Neural cell (in vitro differentiated cells): ENCODE measurements at regions not wholly inside any gene's neighbourhood (a gene's known extent, or its start where the extent isn't known, plus 50 kb on each side); places are given as distances from the start of the nearest gene placed in this dataset.

Experiments
- H2AFZ ChIP-seq: fragments of 200-600, 300-800 bp; sonication (generic), shearing (Covaris generic); 2 replicates; pipeline ENCODE4 v1.6.0; 2014; ENCODE audit warnings: low read depth, mild to moderate bottlenecking, antibody characterized with exemption, low read length, moderate library complexity
- H3F3A ChIP-seq: fragments of 200-600 bp; shearing (Covaris generic); 2 replicates; pipeline ENCODE4 v1.6.1; 2016; ENCODE audit warnings: mild to moderate bottlenecking, moderate library complexity, mixed read lengths, antibody characterized with exemption, low read length; ENCODE audit not compliant: insufficient read depth, poor library complexity, severe bottlenecking
- H3K27ac ChIP-seq: fragments of 200-600, 300-800 bp; sonication (generic), shearing (Covaris generic); 2 replicates; pipeline ENCODE4 v1.5.1; 2014; ENCODE audit warnings: mild to moderate bottlenecking, low read length, moderate library complexity
- H3K27me3 ChIP-seq: fragments of 300-800, 200-600 bp; sonication (generic), shearing (Covaris generic); 2 replicates; pipeline ENCODE4 v1.6.0; 2014; ENCODE audit warnings: mild to moderate bottlenecking, low read depth, low read length, moderate library complexity; ENCODE audit not compliant: insufficient read depth
- H3K36me3 ChIP-seq: fragments of 300-800, 200-600 bp; sonication (generic), shearing (Covaris generic); 2 replicates; pipeline ENCODE4 v1.5.1; 2014; ENCODE audit warnings: mild to moderate bottlenecking, antibody characterized with exemption, low read length, moderate library complexity; ENCODE audit not compliant: insufficient read depth
- H3K4me2 ChIP-seq: fragments of 300-800, 200-600 bp; sonication (generic), shearing (Covaris generic); 2 replicates; pipeline ENCODE4 v1.6.0; 2014; ENCODE audit warnings: mild to moderate bottlenecking, low read length
- H3K4me3 ChIP-seq: fragments of 300-800, 200-600 bp; sonication (generic), shearing (Covaris generic); 2 replicates; pipeline ENCODE4 v1.5.1; 2014; ENCODE audit warnings: mild to moderate bottlenecking, low read length, moderate library complexity
- H3K79me2 ChIP-seq: fragments of 200-600 bp; shearing (Covaris generic); replicated peaks from 2 replicates; pipeline ENCODE4 v1.6.0; 2014; ENCODE audit warnings: mild to moderate bottlenecking, low read length, moderate library complexity; ENCODE audit not compliant: insufficient read depth
- H3K9ac ChIP-seq: fragments of 300-800, 200-600 bp; sonication (generic), shearing (Covaris generic); 2 replicates; pipeline ENCODE4 v1.6.1; 2016; ENCODE audit warnings: mild to moderate bottlenecking, low read length, mixed read lengths
- H3K9me2 ChIP-seq: fragments of 200-600 bp; shearing (Covaris generic); 2 replicates; pipeline ENCODE4 v1.6.1; 2016; ENCODE audit warnings: mild to moderate bottlenecking, low read length, mixed read lengths; ENCODE audit not compliant: insufficient read depth
- H3K9me3 ChIP-seq: fragments of 200-600, 300-800 bp; sonication (generic), shearing (Covaris generic); 2 replicates; pipeline ENCODE4 v1.6.1; 2016; ENCODE audit warnings: mild to moderate bottlenecking, mixed run types, low read length, moderate library complexity, mixed read lengths
- H4K20me1 ChIP-seq: fragments of 200-600 bp; shearing (Covaris generic); 2 replicates; pipeline ENCODE4 v1.6.1; 2016; ENCODE audit warnings: mild to moderate bottlenecking, mixed run types; ENCODE audit not compliant: insufficient read depth
- EP300 ChIP-seq: fragments of 450-650 bp; conservative IDR thresholded peaks from 2 replicates; pipeline ENCODE4 v1.6.1; 2014; ENCODE audit warnings: antibody characterized with exemption, mild to moderate bottlenecking, moderate library complexity; ENCODE audit not compliant: poor library complexity, severe bottlenecking
- EZH2 ChIP-seq: fragments of 200-600, 300-800 bp; shearing (Covaris generic), sonication (generic); IDR thresholded peaks from 2 replicates; pipeline ENCODE4 v1.6.1; 2014; ENCODE audit warnings: antibody characterized with exemption, low read length, borderline replicate concordance, mild to moderate bottlenecking; ENCODE audit not compliant: insufficient read depth, poor library complexity, severe bottlenecking
- MXI1 ChIP-seq: fragments of 450-650 bp; conservative IDR thresholded peaks from 2 replicates; pipeline ENCODE4 v1.6.1; 2014; ENCODE audit warnings: antibody characterized with exemption, mild to moderate bottlenecking; ENCODE audit not compliant: poor library complexity, severe bottlenecking
- POLR2AphosphoS5 ChIP-seq: IDR thresholded peaks from 2 replicates; pipeline ENCODE4 v1.6.1; 2012
- RAD21 ChIP-seq: fragments of 450-650 bp; conservative IDR thresholded peaks from 2 replicates; pipeline ENCODE4 v1.6.1; 2014; ENCODE audit warnings: antibody characterized with exemption, mild to moderate bottlenecking, moderate library complexity
- SMC3 ChIP-seq: fragments of 450-650 bp; conservative IDR thresholded peaks from 2 replicates; pipeline ENCODE4 v1.6.1; 2014; ENCODE audit warnings: antibody characterized with exemption, mild to moderate bottlenecking, moderate library complexity; ENCODE audit not compliant: poor library complexity
- TAF1 ChIP-seq: IDR thresholded peaks from 2 replicates; pipeline ENCODE4 v1.6.1; 2012; ENCODE audit warnings: low read depth
- TF ChIP-seq, protein P1 (sequence below): IDR thresholded peaks from 2 replicates; pipeline ENCODE4 v1.6.1; 2012; ENCODE audit warnings: borderline replicate concordance
- TF ChIP-seq, protein P2 (sequence below): fragments of 450-650 bp; IDR thresholded peaks from 2 replicates; pipeline ENCODE4 v1.5.1; 2014; ENCODE audit warnings: antibody characterized with exemption, mild to moderate bottlenecking, moderate library complexity; ENCODE audit not compliant: poor library complexity, severe bottlenecking

DNA sequence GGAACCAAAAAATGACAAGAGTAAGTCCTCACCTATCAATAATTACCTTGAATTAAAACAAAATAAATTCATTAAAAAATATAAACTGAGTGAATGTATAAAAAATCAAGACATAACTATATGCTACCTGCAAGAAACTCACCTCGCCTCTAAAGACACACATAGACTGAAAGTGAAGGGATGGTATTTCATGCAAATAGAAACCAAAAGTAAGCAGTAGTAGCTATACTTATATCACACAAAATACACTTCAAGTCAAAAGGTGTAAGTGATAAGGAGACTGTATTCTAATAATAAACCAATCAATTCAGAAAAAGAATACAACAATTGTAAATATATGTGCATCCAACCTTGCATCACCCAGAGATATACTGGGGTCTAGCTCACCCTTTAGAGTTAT, 332.6 kb downstream of the SH2D4B start:
- no peaks in the 10 kb centered on the region for H3F3A ChIP-seq
- H3K9ac ChIP-seq: no peak overlapping the region
- TF ChIP-seq RAD21 (no peak), MXI1 (no peak), EP300 (no peak), TAF1 (no peak), SMC3 (no peak), POLR2AphosphoS5 (no peak), EZH2 (no peak)
- TF ChIP-seq, protein P1, sequence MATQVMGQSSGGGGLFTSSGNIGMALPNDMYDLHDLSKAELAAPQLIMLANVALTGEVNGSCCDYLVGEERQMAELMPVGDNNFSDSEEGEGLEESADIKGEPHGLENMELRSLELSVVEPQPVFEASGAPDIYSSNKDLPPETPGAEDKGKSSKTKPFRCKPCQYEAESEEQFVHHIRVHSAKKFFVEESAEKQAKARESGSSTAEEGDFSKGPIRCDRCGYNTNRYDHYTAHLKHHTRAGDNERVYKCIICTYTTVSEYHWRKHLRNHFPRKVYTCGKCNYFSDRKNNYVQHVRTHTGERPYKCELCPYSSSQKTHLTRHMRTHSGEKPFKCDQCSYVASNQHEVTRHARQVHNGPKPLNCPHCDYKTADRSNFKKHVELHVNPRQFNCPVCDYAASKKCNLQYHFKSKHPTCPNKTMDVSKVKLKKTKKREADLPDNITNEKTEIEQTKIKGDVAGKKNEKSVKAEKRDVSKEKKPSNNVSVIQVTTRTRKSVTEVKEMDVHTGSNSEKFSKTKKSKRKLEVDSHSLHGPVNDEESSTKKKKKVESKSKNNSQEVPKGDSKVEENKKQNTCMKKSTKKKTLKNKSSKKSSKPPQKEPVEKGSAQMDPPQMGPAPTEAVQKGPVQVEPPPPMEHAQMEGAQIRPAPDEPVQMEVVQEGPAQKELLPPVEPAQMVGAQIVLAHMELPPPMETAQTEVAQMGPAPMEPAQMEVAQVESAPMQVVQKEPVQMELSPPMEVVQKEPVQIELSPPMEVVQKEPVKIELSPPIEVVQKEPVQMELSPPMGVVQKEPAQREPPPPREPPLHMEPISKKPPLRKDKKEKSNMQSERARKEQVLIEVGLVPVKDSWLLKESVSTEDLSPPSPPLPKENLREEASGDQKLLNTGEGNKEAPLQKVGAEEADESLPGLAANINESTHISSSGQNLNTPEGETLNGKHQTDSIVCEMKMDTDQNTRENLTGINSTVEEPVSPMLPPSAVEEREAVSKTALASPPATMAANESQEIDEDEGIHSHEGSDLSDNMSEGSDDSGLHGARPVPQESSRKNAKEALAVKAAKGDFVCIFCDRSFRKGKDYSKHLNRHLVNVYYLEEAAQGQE: no peak
- TF ChIP-seq, protein P2, sequence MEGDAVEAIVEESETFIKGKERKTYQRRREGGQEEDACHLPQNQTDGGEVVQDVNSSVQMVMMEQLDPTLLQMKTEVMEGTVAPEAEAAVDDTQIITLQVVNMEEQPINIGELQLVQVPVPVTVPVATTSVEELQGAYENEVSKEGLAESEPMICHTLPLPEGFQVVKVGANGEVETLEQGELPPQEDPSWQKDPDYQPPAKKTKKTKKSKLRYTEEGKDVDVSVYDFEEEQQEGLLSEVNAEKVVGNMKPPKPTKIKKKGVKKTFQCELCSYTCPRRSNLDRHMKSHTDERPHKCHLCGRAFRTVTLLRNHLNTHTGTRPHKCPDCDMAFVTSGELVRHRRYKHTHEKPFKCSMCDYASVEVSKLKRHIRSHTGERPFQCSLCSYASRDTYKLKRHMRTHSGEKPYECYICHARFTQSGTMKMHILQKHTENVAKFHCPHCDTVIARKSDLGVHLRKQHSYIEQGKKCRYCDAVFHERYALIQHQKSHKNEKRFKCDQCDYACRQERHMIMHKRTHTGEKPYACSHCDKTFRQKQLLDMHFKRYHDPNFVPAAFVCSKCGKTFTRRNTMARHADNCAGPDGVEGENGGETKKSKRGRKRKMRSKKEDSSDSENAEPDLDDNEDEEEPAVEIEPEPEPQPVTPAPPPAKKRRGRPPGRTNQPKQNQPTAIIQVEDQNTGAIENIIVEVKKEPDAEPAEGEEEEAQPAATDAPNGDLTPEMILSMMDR: no peak
- H4K20me1 ChIP-seq: no peaks in the 10 kb centered on the region
- H3K27me3 ChIP-seq: no peaks in the 10 kb centered on the region
- no peak overlapping the region for H3K27ac ChIP-seq
- no peak overlapping the region for H3K4me2 ChIP-seq
- peaks cover 3% of the 10 kb centered on the region for H3K9me3 ChIP-seq
- H2AFZ ChIP-seq: no peak overlapping the region
- no peaks in the 10 kb centered on the region for H3K36me3 ChIP-seq
- H3K79me2 ChIP-seq: no peaks in the 10 kb centered on the region
- H3K4me3 ChIP-seq: no peak overlapping the region
- H3K9me2 ChIP-seq: no peaks in the 10 kb centered on the region

DNA sequence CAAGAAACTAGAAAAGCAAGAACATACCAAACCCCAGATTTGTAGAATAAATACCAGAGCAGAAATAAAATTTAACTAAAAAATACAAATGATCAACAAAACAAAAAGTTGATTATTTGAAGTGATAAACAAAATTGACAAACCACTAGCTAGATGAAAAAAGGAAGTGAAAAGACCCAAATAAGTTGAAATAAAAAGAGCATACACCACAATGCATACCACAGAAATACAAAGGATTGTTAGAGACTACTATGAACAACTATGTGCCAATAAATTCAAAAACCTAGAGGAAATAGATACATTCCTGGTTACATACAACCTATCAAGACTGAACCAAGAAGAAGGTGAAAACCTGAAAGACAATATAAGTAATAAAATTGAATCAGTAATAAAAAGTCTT, 333.4 kb downstream of the SH2D4B start:
- Histone ChIP-seq H2AFZ (no peak overlapping the region), H3K9me2 (no peaks in the 10 kb centered on the region), H3K9me3 (peaks cover 3% of the 10 kb centered on the region), H3K4me2 (no peak overlapping the region), H3K4me3 (no peak overlapping the region), H3K9ac (no peak overlapping the region), H3K79me2 (no peaks in the 10 kb centered on the region), H3K36me3 (no peaks in the 10 kb centered on the region), H3K27me3 (no peaks in the 10 kb centered on the region), H3K27ac (no peak overlapping the region), H4K20me1 (no peaks in the 10 kb centered on the region), H3F3A (no peaks in the 10 kb centered on the region)
- TF ChIP-seq SMC3: no peak

DNA sequence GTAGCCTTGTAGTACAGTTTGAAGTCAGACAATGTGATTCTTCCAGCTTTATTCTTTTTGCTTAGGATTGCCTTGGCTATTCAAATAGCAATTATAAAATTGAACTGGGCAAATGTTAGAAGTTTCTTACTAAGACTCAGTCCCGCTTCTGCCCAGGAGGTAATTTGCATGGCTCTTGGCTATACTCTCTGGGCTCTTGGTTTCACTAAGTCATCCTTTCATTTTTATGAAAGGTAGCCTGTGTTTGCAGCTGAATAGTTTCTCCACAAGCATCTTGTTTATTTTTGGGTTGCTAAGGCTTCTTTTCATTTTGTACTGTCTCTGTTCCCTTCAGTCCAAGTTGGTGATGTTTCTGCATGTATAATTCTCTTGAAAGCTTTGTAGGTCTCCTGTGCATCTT, 340.6 kb downstream of the SH2D4B start:
- Histone ChIP-seq H3K27ac (no peak overlapping the region), H3K4me2 (no peak overlapping the region), H3K27me3 (no peaks in the 10 kb centered on the region), H3K9me3 (no peaks in the 10 kb centered on the region), H3K9ac (no peak overlapping the region), H3K9me2 (no peaks in the 10 kb centered on the region), H3K4me3 (no peak overlapping the region), H2AFZ (no peak overlapping the region), H4K20me1 (no peaks in the 10 kb centered on the region), H3F3A (no peaks in the 10 kb centered on the region), H3K36me3 (no peaks in the 10 kb centered on the region), H3K79me2 (no peaks in the 10 kb centered on the region)
- no peak for TF ChIP-seq POLR2AphosphoS5
- TF ChIP-seq, protein P1: no peak
- TF ChIP-seq, protein P2: no peak
- no peak for TF ChIP-seq SMC3
- TF ChIP-seq EP300: no peak
- no peak for TF ChIP-seq RAD21
- no peak for TF ChIP-seq TAF1
